GM18867 (cell line): ENCODE measurements at regions not wholly inside any gene's neighbourhood (a gene's known extent, or its start where the extent isn't known, plus 50 kb on each side); places are given as distances from the start of the nearest gene placed in this dataset.
"Not testable (repeated sequence)": the region's sequence is repeated elsewhere in the genome, so short reads cannot be mapped to it uniquely, and the experiment has no call there.

Source experiments
- ATAC-seq: cut with Tn5 transposase; IDR thresholded peaks from one replicate; pipeline ENCODE4 v1.9.1; 2021; ENCODE audit warnings: mild to moderate bottlenecking, moderate library complexity; ENCODE audit not compliant: unreplicated experiment

DNA sequence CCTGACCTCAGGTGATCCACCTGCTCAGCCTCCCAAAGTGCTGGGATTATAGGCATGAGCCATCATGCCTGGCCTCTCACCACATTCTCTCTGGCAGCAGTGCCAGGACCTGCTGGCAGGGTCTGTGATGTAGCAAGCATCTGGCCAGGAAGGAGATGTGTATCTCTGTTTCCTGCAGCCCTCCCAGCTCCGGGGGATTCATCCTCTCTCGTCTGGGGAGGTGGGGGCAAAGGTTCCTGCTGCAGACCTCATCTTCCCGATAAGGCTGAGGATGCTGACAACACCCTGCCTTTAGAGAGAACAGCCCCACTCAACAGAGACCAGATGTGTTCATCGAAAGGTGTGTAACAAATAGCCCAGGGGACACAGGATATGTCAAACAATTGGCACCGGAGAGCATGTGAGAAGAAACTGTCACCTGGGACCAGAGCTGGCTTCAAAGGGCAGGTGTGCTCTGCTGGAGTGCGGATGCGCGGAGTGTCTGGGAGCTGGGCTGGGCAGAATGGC lies 54.8 kb upstream of the SEC14L1 start:
- no peak for ATAC-seq

DNA sequence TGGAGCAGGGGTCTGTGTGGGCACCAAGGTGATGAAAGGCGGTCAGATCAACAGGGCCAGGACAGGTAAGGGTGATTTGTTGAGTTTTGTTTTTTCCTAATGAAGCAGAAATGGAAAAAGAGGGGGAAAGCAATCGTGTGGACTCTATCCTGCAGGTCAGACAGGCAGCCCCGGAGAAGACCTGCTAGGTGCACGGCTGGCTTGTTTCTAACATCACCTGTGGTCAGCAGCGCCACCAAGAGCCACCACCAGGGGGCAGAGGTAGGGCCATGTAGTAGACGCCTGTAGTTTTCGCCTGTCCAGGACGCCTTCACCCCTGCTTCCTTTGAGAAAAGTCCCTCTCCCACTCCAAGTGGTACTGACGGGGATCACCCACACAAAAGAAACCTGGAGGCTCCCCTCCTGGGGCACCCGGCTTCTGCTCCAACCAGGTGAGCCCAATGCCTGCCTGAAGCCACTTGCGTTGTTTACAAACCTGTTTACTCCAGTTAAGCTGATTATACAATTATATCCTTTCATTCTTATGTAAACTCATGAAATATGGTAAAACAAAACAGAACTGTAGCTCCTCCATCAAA lies 54.2 kb upstream of the SEC14L1 start:
- no peak for ATAC-seq

DNA sequence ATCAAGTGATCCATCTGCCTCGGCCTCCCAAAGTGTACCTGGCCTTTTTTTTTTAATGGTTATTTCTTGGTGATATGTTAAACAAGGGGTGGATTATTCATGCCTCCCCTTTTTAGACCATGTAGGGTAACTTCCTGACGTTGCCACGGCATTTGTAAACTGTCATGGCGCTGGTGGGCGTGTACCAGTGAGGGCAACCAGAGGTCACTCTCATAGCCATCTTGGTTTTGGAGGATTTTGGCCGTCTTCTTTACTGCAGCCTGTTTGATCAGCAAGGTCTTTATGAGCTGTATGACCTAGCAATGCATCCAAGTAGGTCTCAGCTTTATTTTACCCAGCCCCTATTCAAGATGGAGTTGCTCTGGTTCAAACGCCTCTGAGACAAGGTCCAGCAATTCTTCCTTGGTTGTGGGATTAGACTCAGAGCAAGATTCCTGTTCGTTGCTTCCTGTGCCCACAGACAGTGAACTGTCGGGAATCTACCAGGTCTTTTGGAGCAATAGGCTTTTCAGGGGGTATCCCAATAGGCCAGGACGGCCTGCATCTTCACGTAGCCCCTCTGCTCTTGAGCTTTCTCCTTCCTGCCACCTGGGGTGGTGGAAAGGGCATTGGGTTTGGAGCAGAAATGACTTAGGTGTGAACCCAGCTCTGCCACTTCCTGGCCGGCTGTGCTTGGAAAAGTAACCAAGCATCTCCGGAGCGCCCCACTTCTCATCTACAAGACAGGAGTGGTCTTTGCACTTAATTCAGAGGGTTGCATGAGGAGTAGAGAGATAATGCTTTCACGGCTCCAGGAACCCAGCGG lies 52.9 kb upstream of the SEC14L1 start:
- no peak for ATAC-seq

DNA sequence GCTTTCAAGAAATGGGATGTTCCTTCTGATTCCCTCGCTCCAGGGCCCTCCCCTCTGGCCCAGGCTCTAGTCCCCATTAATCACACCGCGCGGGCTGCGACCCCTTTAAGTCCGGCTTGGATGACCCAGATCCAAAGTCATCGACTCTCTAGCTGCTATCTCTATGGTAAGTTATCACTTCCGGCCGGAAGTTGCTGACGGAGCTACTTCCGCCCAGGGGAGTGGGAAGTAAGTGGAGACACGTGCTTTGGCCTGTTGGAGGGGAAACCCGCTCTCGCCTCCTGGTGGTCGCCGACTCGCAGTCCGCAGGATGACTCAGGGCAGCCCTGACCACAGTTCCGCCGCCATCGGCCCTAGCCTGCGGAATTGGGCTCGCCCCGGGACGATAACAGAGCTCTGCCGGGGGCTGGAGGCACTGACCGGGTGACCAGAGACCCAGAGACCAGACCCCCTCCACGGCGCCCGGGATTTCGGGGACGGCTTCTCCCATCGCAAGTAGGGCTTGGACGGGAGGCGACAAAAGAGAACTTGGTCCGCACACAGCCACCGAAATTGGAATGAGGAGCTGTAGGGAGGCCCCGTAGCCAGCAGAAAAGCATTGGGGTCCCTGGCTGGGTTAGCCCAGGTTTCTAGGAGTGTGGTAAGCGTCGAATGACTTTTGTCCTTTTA lies 52.2 kb upstream of the SEC14L1 start:
- ATAC-seq = peak; percentile 77

DNA sequence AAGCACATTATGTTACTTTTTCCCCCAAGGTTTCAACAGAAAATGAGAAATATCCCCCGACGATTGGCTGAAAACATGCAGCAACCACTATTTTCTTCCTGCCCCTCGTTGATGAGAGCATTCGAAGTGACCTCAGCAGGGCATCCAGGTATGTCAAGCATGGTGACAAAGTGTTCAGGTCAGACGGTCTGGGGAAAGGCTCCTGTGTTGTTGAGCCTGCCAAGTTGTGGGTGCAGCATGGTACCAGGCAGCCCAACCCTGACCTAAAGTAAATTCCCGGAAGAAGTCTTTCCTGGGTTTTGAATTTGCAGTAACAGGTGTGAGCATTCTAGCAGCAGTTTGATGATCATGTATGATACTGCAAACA lies 51.7 kb upstream of the SEC14L1 start:
- ATAC-seq = no peak

DNA sequence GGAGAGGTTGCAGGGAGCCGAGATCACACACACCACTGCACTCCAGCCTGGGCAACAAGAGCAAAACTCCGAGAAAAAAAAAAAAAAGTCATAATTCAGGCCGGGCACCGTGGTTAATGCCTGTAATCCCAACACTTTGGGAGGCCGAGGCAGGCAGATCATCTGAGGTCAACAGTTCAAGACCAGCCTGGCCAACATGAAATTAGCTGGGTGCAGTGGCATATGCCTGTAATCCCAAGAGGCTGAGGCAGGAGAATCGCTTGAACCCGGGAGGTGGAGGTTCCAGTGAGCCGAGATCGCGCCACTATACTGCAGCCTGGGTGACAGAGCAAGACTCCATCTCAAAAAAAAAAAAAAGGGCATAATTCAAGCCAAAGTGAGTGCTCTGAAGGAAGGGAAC lies 50.8 kb upstream of the SEC14L1 start:
- ATAC-seq = not testable (repeated sequence)

DNA sequence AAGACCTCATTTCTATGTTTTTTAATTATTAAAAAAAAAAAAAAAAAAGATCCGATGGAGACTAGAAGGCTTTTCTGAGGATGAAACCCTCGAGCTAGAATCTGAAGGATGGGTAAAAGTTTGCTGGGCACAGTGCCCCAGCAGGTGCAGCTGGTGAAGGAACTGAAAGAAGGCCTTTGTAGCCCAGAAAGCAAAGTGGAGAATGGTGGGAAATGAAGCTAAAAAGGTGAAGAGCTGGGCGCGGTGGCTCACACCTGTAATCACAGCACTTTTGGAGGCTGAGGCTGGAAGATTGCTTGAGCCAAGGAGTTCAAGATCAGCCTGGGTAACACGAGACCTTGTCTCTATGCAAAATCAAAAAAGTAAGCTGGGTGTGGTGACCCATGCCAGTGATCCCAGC lies 50.3 kb upstream of the SEC14L1 start:
- no peak for ATAC-seq
